NT2/D1 (cell line): ENCODE measurements at regions not wholly inside any gene's neighbourhood (a gene's known extent, or its start where the extent isn't known, plus 50 kb on each side); places are given as distances from the start of the nearest gene placed in this dataset.

ENCODE experiments used
- SUZ12 ChIP-seq: IDR thresholded peaks from 2 replicates; pipeline ENCODE4 v1.6.1; 2011; ENCODE audit not compliant: insufficient read length, insufficient read depth; ENCODE audit errors: extremely low read depth
- ZNF274 ChIP-seq: IDR thresholded peaks from 2 replicates; pipeline ENCODE4 v1.6.1; 2011; ENCODE audit warnings: mild to moderate bottlenecking, low read depth, low read length

DNA sequence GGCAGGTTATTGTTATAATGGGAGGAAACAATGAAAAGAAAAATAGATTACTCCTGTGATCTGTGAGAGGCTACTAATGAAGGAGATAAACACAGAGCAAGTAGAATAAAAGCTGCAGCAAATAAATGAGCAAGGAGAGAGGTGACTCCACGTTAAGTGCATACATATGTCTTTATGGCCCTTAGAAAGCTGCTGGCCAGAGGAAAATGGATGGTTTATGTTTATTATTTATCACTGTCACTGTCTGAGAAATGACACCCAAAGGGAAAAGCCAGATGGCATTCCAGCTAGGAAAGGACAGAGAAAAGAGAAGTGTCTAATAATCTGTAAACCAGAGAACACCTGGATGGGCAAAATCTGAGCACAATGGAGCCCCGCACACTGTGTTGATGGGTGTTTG is 122.9 kb upstream of the DDX18 start:
- no peak for TF ChIP-seq SUZ12
- no peak for TF ChIP-seq ZNF274
